ENCODE measurements at regions not wholly inside any gene's neighbourhood (a gene's known extent, or its start where the extent isn't known, plus 50 kb on each side); places are given as distances from the start of the nearest gene placed in this dataset.

DNA sequence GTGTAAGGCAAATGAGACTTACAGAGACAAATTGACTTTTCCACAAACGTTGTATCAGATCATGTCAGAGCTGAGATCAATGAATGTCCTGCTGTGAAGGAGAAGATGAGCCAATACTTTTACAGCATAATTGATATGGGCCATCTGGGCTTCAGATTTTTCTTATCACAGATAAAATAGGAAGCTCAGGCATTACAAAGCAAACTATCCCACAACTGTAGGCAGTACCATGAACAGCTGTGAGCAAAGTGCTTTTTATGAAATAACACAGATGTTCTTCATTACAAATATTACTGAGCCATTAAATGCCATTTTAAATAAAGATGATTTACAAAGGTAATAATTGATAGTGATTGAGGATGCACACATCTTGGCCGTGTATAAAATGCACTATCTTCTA is 852.3 kb downstream of the OTOL1 start:
- no peaks in the 10 kb centered on the region for H3K27me3 ChIP-seq (ENCODE audit: control insufficient read depth, insufficient read depth, low read length)
- TF ChIP-seq, protein P1, sequence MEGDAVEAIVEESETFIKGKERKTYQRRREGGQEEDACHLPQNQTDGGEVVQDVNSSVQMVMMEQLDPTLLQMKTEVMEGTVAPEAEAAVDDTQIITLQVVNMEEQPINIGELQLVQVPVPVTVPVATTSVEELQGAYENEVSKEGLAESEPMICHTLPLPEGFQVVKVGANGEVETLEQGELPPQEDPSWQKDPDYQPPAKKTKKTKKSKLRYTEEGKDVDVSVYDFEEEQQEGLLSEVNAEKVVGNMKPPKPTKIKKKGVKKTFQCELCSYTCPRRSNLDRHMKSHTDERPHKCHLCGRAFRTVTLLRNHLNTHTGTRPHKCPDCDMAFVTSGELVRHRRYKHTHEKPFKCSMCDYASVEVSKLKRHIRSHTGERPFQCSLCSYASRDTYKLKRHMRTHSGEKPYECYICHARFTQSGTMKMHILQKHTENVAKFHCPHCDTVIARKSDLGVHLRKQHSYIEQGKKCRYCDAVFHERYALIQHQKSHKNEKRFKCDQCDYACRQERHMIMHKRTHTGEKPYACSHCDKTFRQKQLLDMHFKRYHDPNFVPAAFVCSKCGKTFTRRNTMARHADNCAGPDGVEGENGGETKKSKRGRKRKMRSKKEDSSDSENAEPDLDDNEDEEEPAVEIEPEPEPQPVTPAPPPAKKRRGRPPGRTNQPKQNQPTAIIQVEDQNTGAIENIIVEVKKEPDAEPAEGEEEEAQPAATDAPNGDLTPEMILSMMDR (IDR thresholded peaks at IDR 0.05) = no peak
- H3K4me2 ChIP-seq (ENCODE audit: low read length) = no peak overlapping the region
- no peak overlapping the region for H2AFZ ChIP-seq
- H3K4me3 ChIP-seq (ENCODE audit: low read depth, low read length) = no peak overlapping the region
- no peaks in the 10 kb centered on the region for H3K79me2 ChIP-seq
- H3K9me3 ChIP-seq (ENCODE audit: control insufficient read depth, low read length) = no peaks in the 10 kb centered on the region
- H3K4me1 ChIP-seq = no peaks in the 10 kb centered on the region
- H3K27ac ChIP-seq = no peak overlapping the region
- no peaks in the 10 kb centered on the region for H3K36me3 ChIP-seq (ENCODE audit: control insufficient read depth, insufficient read depth, low read length)
- H3K9ac ChIP-seq = no peak overlapping the region

DNA sequence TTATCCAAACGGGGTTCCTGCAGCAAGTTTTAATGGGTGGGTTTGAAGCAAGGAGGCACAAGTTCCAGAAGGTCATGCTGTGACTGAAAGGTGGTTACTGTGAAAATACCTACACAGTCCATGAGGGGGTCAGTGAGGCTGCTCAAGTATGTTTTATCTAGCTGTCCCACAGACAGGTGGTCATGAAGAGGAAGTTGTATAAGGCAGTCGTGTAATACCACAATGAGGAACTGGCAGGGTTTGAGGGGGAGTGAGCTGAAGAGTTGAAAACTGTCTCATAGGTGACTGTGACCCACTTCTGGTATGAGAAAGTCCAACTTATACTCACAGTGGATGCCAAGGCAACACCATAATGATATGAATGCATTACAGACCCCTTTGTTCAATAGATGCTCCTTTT is 856.8 kb downstream of the OTOL1 start:
- H2AFZ ChIP-seq = no peak overlapping the region
- H3K27ac ChIP-seq = no peak overlapping the region
- H3K4me1 ChIP-seq = no peaks in the 10 kb centered on the region
- no peaks in the 10 kb centered on the region for H3K79me2 ChIP-seq
- H3K36me3 ChIP-seq (ENCODE audit: control insufficient read depth, insufficient read depth, low read length) = no peaks in the 10 kb centered on the region
- no peaks in the 10 kb centered on the region for H3K9me3 ChIP-seq (ENCODE audit: control insufficient read depth, low read length)
- H3K27me3 ChIP-seq (ENCODE audit: control insufficient read depth, insufficient read depth, low read length) = no peaks in the 10 kb centered on the region
- H3K9ac ChIP-seq = no peak overlapping the region
- TF ChIP-seq, protein P1 (IDR thresholded peaks at IDR 0.05) = no peak
- H3K4me3 ChIP-seq (ENCODE audit: low read depth, low read length) = no peak overlapping the region
- no peak overlapping the region for H3K4me2 ChIP-seq (ENCODE audit: low read length)

DNA sequence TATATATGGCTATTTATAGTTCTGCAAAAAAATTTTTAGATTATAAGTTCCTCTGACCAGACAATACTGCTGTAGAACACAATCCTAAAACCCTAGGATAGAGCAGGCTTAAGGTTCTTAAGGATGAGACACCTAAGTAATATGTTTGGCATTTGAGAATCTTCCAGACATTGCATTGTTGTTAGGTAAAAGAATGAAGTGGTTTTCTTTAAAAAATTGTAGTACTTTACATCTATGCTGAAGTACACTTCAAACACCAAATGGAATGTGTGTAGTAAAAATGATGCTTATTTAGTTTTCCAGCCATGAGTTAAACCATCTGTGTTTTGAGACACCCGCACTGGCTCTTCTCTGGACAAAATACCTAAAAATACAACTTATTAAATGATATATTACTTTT is 857.7 kb downstream of the OTOL1 start:
- TF ChIP-seq, protein P1 (IDR thresholded peaks at IDR 0.05) = no peak
- Histone ChIP-seq H3K9me3 (ENCODE audit: control insufficient read depth, low read length) (no peaks in the 10 kb centered on the region), H3K4me3 (ENCODE audit: low read depth, low read length) (no peak overlapping the region), H3K9ac (no peak overlapping the region), H3K27ac (no peak overlapping the region), H3K36me3 (ENCODE audit: control insufficient read depth, insufficient read depth, low read length) (no peaks in the 10 kb centered on the region), H3K27me3 (ENCODE audit: control insufficient read depth, insufficient read depth, low read length) (no peaks in the 10 kb centered on the region), H3K4me1 (no peaks in the 10 kb centered on the region), H2AFZ (no peak overlapping the region), H3K79me2 (no peaks in the 10 kb centered on the region), H3K4me2 (ENCODE audit: low read length) (no peak overlapping the region)

DNA sequence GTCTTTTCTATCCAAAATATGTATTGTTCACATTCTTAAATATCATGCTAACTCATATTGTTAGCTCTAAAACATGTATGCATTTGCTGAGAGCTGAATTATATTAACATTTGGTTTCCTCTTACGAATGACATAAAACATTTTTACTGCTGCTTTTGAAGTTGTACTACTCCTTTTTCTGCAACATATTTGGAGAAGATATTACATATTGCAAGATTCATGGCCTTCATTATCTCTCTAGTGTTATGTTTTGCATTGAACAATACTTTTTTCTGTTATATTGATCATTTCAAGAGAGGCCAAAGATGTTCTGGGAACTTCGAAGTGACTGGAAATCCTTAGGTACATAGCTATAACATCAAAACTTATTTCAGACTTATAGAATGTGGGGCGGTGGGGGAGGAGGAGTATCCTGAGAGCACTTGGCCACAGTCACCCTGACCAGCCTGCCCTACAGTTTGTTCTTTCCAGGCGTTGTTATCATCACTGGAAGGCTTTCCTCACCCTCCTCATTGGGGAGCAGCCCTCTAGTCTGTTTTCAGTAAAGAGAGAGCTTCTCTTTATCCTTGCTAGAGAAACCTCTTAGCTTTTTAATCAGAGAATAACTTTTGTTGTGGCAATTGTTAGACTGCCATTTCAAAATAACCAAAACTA is 868.6 kb downstream of the OTOL1 start:
- H3K4me2 ChIP-seq (ENCODE audit: low read length) = no peak overlapping the region
- no peak overlapping the region for H2AFZ ChIP-seq
- no peaks in the 10 kb centered on the region for H3K36me3 ChIP-seq (ENCODE audit: control insufficient read depth, insufficient read depth, low read length)
- H3K79me2 ChIP-seq = no peaks in the 10 kb centered on the region
- no peaks in the 10 kb centered on the region for H3K4me1 ChIP-seq
- no peak overlapping the region for H3K4me3 ChIP-seq (ENCODE audit: low read depth, low read length)
- H3K27ac ChIP-seq = no peak overlapping the region
- no peaks in the 10 kb centered on the region for H3K27me3 ChIP-seq (ENCODE audit: control insufficient read depth, insufficient read depth, low read length)
- no peak overlapping the region for H3K9ac ChIP-seq
- TF ChIP-seq, protein P1 (IDR thresholded peaks at IDR 0.05) = no peak
- no peaks in the 10 kb centered on the region for H3K9me3 ChIP-seq (ENCODE audit: control insufficient read depth, low read length)

DNA sequence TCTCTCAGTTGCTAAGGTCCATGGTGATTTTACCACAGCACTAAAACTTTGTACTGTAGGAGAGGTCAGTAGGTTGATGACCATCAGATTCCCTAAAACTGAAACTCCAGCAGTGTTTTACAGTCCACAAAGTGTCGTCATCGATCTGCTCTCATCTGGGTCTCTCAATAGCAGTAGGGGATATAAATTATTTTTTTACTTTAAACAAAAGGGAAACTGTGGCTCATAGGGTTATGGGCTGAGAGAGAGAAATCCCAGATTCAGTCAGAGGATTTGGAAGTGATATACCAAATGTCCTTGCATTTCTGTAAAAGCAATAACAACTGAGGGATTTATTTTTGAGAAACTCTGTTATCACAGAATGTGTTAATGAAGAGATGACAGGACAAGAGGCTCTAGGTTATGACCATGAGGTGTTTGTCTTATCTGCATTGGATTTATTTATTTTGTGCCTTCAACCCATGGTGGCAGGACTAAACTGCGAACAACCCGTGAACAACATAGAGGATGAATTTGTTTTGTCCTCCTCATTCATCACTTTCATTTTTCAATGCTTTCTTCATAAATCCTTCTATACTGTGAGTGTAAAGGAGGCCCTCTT is 869.7 kb downstream of the OTOL1 start:
- H3K4me1 ChIP-seq = no peaks in the 10 kb centered on the region

More for the DNA sequence above, 869.7 kb downstream of the OTOL1 start:
- no peak overlapping the region for H3K4me3 ChIP-seq (ENCODE audit: low read depth, low read length)
- no peaks in the 10 kb centered on the region for H3K9me3 ChIP-seq (ENCODE audit: control insufficient read depth, low read length)
- H3K27ac ChIP-seq = no peak overlapping the region
- H3K27me3 ChIP-seq (ENCODE audit: control insufficient read depth, insufficient read depth, low read length) = no peaks in the 10 kb centered on the region
- H3K79me2 ChIP-seq = no peaks in the 10 kb centered on the region
- H3K4me2 ChIP-seq (ENCODE audit: low read length) = no peak overlapping the region
- no peak overlapping the region for H3K9ac ChIP-seq
- no peak overlapping the region for H2AFZ ChIP-seq
- TF ChIP-seq, protein P1 (IDR thresholded peaks at IDR 0.05) = no peak
- no peaks in the 10 kb centered on the region for H3K36me3 ChIP-seq (ENCODE audit: control insufficient read depth, insufficient read depth, low read length)

Measured in parathyroid adenoma (tissue), 2 donors.